Right renal pelvis (tissue), 4 donors: ENCODE measurements at regions not wholly inside any gene's neighbourhood (a gene's known extent, or its start where the extent isn't known, plus 50 kb on each side); places are given as distances from the start of the nearest gene placed in this dataset.
"Not testable (repeated sequence)": the region's sequence is repeated elsewhere in the genome, so short reads cannot be mapped to it uniquely, and the experiment has no call there.

Experiments used
- DNase-seq, 4 donors: peaks; one replicate each; pipeline ENCODE4 v3.0.0-alpha.2; 2013; ENCODE audit warnings: low read depth in 4 of 4, low spot score in 3 of 4, missing footprints in 1 of 4

DNA sequence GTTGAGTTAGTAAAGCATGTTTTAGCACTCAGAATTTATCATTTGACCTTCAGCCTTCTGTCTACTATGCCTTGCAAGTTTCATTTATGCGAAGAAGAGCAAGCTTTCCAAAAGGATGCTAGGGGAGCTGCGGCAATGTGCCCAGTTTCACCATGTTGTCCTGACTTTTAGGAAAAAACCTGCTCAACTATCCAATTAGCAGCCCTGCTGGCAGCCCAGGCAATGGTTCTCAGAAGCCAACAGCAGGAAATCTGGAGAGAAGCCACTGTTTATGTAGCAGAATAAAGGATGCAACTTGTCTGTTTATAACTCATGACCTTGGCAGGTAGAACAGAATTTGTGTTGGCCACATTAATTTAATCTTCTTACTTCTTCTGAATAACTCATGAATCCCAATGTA, 230.8 kb downstream of the ABCC12 start:
- no peak for DNase-seq

DNA sequence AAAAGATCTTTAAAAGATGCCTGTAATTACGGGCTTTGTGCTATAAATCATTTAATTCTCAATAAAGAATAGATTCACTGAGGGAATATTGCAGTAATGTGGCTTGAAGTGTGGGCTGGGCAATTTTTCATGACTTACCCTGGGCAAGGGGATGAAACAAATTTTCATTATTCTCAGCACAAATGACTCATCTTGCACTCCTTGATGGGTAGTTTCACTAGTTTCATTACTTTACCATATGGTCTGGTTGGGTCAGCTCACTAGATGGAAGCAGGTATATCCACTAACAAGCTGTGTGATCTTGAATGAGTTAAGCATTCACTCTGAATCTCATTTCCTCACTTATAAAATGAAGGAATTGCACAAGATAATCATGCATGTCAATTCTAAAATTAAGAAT, 234.3 kb downstream of the ABCC12 start:
- DNase-seq = no peak

DNA sequence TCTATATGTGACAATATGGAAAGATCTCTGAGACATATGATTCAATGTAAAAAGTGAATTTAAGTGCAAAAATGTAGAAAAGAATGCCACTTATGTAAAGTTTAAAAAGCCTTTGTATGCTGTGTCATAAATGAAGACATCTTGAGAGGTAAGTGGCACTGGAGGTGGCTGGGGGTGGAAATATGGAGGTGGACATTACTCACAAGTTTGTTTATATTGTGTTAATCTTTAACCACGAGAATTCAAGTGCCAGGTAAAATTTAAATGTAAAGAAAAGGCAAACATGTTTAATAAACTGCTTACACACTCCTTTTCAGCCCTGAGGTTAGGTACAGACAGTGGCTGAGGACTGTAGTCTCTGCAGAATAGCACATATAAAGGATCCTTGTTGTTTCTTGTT, 235.1 kb downstream of the ABCC12 start:
- no peak for DNase-seq

DNA sequence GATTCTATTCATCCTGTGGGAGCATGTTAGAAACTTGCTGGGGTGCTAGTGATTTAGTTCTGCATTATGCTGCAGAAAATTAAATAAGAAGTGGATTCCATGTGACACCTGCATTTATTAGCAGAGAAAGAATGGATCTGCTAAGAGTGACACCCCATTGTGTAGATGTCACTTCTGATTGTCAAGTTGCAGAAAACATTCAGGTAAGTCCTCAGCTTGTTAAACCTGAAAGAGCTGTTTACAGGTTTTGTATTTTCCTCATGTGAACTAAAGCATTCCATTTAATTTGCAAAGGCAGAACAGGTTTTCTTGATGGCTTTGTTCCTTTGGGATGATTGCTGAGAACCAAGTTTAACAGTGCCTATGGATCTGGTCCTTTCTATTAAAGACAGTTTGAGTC, 238.7 kb downstream of the ABCC12 start:
- no peak for DNase-seq

DNA sequence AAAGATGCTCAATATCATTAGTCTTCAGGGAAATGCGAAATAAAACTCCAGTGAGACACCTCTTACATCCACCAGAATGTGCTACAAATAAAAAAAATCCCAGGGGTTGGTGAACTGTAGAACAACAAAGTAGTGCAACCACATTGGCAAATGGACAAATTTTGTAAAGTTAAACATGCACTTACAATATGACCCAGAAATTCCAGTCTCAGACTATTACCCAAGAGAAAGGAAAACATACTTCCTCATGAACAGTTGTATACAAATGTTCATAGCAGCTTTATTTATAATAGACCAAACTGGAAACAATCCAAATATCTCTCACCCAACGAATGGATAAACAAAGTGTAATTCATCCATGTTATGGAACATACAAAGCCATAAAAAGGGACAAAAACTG, 239.5 kb downstream of the ABCC12 start:
- DNase-seq = no peak

DNA sequence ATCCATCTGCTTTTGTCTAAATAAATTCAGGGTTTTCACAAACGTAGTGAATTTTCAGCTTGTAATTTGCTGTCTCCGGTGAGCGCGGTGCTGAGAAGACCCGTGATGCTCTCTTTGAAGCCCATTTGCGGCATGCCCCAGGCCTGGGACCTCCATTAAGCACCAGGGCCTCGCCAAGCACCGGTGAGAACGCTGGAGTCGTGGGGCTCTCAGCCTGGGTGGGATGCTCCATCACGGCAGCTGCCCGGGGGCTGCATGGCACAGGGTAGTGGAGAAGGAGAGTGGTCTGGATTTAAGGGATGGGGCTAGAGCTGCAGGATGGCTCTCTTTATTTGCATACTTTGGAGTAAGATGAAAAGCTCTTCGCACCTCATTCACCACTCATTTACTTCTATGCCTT, 248.7 kb downstream of the ABCC12 start:
- no peak for DNase-seq

DNA sequence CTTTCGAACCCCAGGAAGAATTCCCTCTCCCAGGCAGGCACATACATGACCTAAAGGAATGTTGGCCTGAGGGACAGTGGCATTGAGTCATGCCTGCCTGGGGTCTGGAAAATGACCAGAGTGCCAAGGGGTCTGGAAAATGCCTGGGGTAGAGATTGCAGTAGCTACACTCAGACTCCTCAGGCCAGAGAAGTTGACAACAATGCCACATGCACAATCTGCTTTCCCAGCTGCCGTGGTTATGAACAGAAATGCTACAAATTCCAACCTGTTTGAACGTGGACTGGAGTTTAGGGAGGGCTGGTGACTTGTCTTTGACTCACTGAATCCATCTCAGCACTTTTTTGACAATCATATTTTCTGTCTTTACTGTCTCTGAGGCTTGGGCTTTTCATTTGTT, 250.0 kb downstream of the ABCC12 start:
- DNase-seq = no peak

DNA sequence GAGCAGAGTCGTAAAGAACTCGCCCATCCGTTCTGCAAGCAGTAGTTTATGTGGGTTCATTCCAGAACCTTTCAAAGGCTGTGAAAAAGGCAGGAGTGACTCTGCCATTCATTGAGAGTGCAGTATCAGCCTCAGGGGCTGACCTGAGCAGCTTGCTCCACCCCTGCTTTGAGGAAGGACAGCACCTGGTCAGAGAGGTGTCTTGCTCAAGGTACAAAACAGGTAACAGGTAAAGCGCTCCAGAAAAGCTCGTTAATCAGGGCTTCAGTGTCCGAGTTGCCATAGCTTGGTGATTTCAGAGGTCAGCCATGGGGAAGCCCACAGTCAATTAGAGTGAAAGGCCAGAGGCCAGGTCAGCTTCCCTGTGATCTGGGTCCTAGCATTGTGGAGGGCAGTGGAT, 251.1 kb downstream of the ABCC12 start:
- DNase-seq = no peak

DNA sequence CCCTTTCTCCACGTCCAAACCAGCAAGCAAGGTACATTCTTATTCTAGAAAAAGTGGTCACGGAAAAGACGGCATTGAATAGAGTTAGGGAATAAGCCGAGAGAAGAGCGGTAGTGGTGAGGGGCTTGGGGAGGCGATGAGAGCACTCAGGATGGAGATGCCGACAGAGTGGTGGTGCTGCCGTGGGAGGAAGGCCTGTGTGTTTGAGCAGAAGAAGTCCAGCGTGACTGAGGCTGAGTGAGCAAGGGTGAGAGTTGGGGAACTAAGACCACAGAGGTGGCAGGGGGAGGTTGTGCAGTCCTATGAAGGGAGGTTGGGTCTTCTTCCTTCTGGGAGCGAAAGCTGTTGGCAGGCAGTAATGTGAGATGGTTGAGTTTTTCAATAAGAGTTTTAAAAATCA, 252.3 kb downstream of the ABCC12 start:
- DNase-seq = no peak

DNA sequence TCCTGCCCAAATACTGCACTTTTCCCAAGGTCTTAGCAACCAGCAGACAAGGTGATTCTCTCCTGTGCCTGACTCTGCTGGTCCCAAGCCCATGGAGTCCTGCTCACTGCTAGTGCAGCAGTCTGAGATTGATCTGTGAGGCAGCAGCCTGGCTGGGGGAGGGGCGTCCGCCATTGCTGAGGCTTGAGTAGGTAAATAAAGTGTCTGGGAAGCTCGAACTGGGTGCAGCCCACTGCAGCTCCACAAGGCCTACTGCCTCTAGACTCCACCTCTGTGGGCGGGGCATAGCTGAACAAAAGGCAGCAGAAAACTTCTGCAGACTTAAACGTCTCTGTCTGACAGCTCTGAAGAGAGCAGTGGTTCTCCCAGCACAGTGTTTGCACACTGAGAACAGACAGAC, 258.7 kb downstream of the ABCC12 start:
- not testable (repeated sequence) for DNase-seq

DNA sequence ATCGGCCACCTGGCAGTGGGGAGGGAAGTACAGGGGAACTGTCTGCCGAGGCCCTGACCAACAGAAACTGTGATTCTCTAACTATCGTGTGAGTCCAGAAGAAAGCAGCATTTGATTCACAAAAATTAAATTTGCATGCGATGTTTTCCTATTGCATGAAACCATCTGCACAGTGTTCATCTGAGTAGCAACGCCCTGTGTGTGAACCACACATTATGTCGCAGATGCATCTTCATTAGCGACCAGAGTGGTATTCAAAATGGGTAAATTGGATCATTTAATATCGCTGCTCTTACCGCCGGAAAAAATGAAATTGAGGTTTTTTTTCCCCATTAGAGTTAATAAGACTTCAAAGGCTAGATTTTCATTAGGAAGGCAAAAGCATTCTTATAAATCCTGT, 260.6 kb downstream of the ABCC12 start:
- no peak for DNase-seq

DNA sequence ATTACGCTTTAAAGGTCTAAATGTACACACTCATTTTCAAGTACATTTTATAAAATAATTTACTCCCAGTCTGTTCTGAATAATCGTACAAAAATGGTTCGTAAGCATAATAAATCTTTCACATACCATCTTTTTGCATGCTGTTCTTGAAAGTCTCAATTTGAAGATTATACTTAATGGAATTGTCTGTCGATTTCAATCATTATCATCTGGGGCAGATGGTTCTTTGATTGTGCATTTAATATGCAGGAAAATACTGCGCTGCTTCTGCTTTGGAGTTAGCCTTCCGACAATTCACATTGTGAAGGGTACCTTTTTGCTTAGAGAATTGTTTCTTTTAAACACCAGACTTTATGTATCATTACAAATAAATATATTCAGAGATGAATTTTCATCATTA, 262.8 kb downstream of the ABCC12 start:
- DNase-seq = no peak

DNA sequence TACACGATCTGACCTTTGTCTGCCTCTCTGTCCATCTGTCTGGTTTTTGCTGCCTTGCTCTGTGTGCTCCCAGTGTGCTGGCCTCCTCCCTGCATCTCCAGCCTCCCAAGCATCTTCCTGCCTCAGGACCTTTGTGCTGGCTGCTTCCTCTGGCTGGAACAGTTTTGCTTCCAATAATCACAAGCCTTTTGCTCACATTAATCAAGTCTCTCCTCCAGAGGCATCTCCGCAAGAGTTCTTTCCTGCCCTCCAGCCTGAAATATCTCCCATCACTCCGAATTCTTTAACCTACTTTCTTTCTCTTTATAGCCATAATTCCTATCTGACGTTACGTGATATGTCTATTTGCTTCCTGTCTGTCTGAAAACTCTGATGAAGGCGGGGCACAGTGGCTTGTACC, 267.1 kb downstream of the ABCC12 start:
- no peak for DNase-seq

DNA sequence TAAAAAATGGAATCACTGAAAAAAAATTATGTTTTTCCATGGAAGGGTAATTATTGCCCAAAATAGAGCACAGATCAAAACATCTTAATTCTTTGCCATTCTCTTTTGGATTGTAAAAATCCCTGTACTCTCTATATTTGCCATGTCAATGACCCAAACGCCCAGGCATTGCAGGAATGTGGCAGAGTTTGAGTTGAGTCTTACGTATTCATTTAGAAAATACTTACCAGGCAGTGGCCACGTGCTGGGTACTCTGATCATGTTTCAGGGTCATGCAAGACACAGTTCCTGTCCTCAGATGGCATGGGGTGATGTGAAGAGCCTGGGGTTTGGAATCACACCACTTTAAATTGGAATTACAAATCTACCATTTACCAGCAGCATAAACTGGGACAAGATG, 267.7 kb downstream of the ABCC12 start:
- DNase-seq = no peak

DNA sequence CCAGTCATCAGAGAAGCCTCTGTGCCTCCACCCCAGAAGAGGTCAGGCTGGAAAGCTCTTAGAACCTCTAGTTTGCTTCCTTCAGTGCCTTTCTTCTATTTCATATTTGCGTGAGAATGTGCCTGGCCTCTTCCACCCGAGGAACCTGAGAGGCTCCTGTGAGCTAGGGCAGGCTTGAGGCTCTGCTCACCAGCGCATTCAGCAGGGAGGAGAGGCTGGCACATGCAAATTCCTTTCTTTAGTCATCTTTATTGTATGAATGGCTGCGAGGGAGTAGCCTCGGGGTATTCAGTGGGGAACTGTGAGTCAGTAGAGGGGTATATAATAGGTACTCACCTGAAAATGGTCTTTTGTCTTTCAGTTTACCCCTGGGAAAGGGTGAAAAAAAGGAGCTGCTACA, 268.3 kb downstream of the ABCC12 start:
- no peak for DNase-seq

DNA sequence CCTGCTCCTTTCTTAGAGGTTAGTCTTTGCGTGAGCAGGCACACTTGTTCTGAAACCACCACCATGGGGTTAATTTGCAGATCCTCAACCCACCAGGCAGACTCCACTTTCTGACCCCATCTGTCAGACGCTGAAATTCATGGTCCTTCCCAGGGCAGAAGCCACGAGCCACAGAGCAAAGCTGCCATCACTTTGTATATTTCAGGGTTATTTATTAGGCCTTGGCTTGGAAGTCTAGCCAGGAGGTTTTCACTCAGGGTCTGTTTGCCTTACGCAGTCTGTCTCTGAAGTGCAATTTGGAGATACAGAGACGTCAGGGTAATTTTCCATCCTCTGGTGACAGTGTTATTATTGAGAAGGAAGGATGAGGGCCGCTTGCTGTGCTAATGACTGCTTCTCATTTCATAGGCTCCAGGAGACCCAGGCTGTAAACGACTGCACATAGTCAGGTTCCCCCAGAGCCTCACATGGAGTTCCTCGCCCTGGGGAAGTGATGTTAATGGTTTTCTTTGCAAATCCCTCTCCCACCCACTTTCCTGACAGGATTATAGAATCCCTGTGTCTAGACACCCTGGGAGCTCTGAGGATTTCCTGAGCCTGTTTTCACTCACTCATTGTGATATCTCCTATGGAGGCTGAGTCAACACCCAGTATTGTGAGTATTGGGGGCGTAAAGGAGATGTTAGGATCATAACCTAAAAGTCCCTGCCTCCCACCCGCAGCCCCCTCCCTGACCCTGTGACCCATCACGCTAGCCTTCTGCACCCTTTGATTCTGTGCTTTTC, 269.0 kb downstream of the ABCC12 start:
- peak in 1 of 4 donors; percentile 12 for DNase-seq

DNA sequence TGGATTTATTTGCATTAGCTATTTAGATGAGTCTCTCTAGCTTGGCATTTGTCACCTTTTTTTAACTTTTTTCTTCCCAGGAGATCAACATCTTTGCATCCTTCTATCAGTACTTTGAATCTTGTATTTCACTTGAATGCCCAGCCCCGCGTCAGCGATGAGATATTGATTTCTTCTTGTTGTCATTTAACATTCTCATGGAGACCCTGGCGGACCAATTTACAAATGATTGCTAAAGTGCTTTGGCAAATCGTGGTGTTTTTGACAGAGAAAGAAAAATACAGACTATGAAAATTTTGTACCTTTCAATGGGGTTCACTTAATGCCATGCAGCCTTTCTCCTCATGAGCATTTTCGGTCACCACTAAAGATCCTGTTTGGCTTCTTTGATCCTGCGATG, 269.7 kb downstream of the ABCC12 start:
- no peak for DNase-seq

DNA sequence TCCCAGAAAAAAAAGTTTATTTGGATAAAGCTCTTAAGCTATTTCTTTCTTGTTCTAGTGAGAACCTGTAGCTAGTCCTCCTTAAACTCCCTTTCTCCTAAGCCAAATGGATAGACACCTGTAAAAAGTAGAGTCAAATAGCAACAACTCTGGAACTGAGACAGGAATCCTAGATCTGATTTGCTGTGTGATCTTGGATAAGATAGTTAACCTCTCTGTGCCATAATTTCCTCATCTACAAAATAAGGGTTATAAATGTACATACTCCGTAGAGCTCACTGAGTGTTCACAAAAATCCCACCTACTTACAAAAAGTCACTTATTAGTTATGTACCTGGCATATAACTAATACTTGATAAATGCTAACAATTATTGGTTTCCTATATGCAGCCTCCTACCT, 270.3 kb downstream of the ABCC12 start:
- no peak for DNase-seq

DNA sequence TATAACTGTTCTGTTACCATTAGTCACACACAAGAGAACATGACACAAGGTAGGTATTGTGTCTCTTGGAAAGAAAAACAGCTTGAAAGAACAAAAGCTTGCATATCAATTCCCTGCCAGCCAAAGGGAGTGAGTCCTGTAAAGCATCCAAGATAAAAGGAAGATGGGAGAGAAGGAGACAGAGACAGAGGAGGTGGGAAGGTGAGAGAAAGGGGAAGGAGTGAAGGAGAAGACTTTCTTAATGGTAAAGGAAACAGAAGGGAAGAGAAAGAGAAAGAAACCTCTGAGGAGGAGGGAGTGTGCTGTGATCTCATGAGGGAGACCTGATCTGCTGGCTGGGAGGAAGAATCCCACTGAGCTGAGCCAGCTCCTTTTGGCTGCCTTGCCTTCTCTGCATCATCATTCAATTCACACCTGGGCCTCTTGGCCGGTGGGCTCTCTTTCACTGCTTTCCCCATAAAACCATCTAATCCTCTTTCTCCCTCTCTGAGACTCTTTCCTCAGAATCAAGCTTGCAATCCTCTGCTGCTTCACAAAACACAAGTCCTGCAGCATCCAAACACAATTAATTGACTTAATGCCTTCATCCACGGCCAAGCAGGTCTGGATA, 271.6 kb downstream of the ABCC12 start:
- no peak for DNase-seq

DNA sequence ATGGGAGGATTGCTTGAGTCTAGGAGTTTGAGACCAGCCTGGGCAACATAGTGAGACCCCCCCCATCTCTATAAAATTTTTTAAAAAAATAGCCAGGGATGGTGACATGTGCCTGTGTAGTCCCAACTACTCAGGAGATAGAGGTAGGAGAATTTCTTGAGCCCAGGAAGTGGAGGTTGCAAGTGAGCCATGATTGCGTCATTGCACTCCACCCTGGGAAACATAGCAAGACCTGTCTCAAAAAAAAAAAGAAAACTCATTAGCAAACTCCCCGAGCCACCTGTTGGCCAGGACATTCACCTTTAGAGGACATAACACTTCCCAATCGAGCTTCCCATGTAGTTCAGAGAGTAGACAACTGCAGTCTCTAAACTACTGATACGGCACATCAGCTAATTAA, 274.2 kb downstream of the ABCC12 start:
- no peak for DNase-seq

DNA sequence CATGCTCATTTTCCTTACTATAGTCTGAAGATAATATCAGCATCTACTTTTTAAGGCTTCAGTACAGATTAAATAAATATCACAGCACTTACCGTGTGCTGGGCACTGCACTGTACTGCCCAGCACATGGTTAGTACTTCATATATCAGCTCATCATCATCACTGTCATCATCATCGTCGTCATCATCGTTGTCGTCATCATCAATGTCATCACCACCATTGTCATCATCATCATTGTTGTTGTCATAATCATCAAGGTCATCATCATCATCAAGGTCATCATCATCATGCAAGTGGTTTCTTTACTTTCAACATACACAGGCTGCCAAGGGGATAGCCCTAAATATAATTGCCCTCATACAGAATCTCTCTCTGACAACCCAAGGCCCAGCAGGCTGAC, 275.1 kb downstream of the ABCC12 start:
- DNase-seq = no peak

DNA sequence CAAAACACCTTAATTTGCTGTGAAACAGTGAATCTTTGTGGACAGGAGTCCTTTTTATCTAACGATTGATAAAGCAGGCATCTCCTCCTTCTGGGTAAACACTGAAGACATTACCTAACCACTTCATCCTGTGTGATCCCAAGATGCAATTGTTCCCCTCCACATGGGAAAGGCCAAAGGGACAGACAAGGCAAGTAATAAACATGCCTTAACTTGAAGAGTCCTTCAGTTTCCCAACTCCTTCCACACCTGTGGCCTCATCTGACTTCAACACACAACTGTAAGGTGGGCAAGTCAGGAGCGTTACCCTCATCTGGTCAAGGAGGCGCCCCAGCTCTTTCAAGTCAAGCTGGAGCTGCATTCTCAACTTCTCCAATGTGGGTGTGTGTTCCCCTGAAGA, 278.6 kb downstream of the ABCC12 start:
- DNase-seq = no peak

DNA sequence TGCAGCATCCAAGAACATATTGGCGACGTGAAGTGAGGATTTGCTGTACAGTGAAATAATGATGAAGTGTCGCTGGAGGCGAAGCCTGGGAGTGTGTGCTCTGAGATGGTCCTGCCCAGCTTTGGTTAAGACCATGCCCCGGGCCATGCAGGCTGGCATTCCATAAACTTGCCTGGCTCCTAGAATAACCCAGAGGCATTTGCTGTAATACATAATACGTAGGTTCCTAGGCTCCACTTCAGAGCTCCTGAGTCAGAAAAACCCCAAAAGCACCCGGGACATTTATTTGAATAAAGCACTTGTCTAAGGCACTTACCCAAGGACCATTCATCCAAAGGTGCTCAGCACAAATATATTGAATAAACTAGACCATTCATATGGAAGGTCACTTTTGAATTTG, 279.3 kb downstream of the ABCC12 start:
- no peak for DNase-seq
